Tibial nerve (tissue), 4 donors: ENCODE measurements at regions not wholly inside any gene's neighbourhood (a gene's known extent, or its start where the extent isn't known, plus 50 kb on each side); places are given as distances from the start of the nearest gene placed in this dataset.

ENCODE experiments used
- DNase-seq, 2 donors: peaks; one replicate each; pipeline ENCODE4 v3.0.0-alpha.2; 2019; ENCODE audit warnings: low spot score in 2 of 2
- H3K27ac ChIP-seq, 4 donors: fragments of 200-600 bp; sonication (generic) in 3 of 4; one replicate each; pipeline ENCODE4 v1.5.1; 2017 to 2019; ENCODE audit warnings: mild to moderate bottlenecking in 1 of 4
- H3K27me3 ChIP-seq, 2 donors: fragments of 200-600 bp; sonication (generic) in 1 of 2; one replicate each; pipeline versions ENCODE4 v1.5.1 to v1.6.0; 2017 to 2019
- H3K36me3 ChIP-seq, 3 donors: fragments of 200-600 bp; sonication (generic); one replicate each; pipeline ENCODE4 v1.5.1; 2018 to 2019
- H3K4me1 ChIP-seq, 4 donors: fragments of 200-600 bp; sonication (generic) in 3 of 4; one replicate each; pipeline ENCODE4 v1.5.1; 2017 to 2019
- H3K4me3 ChIP-seq, 4 donors: fragments of 200-600 bp; sonication (generic) in 3 of 4; one replicate each; pipeline ENCODE4 v1.5.1; 2017 to 2019; ENCODE audit warnings: mild to moderate bottlenecking in 1 of 4, moderate library complexity in 1 of 4
- H3K9me3 ChIP-seq, 4 donors: fragments of 200-600 bp; sonication (generic) in 3 of 4; one replicate each; pipeline ENCODE4 v1.5.1; 2017 to 2019
- EP300 ChIP-seq, 2 donors: sonication (generic); formaldehyde crosslinking; IDR thresholded peaks; one replicate each; pipeline ENCODE4 v1.6.1; 2017; ENCODE audit warnings: antibody characterized with exemption in 2 of 2, mild to moderate bottlenecking in 1 of 2
- POLR2A ChIP-seq, 2 donors: fragments of 450-650 bp; IDR thresholded peaks; one replicate each; pipeline ENCODE4 v1.6.1; 2017; ENCODE audit warnings: antibody characterized with exemption in 2 of 2, mild to moderate bottlenecking in 2 of 2, moderate library complexity in 2 of 2
- WGBS, 2 donors: methylation state at CpG; one replicate each; pipeline ENCODE4 v1.1.5; 2018; 5-methylcytosine and 5-hydroxymethylcytosine counted together
- TF ChIP-seq, protein P1 (sequence below), 5 experiments: fragments of 200-600 bp in 3 of 5; fragments of 450-650 bp in 2 of 5; sonication (generic) in 3 of 5; IDR thresholded peaks; one replicate each; pipeline ENCODE4 v1.5.1; 2016 to 2019; ENCODE audit warnings: antibody characterized with exemption in 5 of 5, mild to moderate bottlenecking in 3 of 5, moderate library complexity in 2 of 5

- H3K27ac ChIP-seq: no peak overlapping the region
- WGBS, 2 donors: 78 to 79% methylated on average over 2 of the region's 2 CpGs
- no peaks in the 10 kb centered on the region for H3K9me3 ChIP-seq
- TF ChIP-seq, protein P1, sequence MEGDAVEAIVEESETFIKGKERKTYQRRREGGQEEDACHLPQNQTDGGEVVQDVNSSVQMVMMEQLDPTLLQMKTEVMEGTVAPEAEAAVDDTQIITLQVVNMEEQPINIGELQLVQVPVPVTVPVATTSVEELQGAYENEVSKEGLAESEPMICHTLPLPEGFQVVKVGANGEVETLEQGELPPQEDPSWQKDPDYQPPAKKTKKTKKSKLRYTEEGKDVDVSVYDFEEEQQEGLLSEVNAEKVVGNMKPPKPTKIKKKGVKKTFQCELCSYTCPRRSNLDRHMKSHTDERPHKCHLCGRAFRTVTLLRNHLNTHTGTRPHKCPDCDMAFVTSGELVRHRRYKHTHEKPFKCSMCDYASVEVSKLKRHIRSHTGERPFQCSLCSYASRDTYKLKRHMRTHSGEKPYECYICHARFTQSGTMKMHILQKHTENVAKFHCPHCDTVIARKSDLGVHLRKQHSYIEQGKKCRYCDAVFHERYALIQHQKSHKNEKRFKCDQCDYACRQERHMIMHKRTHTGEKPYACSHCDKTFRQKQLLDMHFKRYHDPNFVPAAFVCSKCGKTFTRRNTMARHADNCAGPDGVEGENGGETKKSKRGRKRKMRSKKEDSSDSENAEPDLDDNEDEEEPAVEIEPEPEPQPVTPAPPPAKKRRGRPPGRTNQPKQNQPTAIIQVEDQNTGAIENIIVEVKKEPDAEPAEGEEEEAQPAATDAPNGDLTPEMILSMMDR (IDR thresholded peaks at IDR 0.05): no peak
- TF ChIP-seq POLR2A (IDR thresholded peaks at IDR 0.05) (no peak), EP300 (IDR thresholded peaks at IDR 0.05) (no peak)
- H3K36me3 ChIP-seq: no peaks in the 10 kb centered on the region
- no peak overlapping the region for H3K4me3 ChIP-seq
- no peaks in the 10 kb centered on the region for H3K4me1 ChIP-seq
- DNase-seq: no peak
- H3K27me3 ChIP-seq: no peaks in the 10 kb centered on the region
These were observed 463.7 kb downstream of the DNAH5 start for GRCh38 chr5:13480834-13481233.

DNA sequence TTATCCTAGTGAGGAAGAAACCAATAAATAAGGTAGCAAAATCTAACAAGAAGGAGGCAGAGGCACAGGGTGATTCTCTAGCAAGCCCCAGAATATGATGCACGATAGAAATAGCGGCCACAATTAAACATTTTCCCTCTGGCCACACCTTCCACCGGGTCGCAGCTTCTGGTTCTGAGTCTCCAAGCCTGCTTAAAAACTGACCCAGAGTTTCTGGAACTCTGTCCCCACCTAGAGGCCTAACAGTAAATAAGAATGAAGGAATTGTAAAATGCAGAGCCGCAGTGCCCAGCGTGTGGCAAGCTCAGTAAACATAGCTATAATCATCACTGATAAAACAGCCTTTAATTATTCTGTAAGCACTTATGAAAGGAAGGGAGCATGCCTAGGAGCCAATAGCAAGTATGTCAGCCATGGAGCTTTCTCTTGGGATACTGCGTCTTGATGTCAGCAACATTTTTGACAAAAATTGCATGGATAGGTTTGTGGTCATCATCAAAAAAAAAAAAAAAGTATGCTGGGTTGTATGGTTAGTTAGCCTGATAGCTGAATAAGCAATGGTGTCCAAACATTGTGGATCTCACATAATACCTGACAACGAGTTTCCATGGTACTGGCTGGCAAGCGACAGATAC is 465.5 kb downstream of the DNAH5 start:
- Histone ChIP-seq H3K4me1 (no peaks in the 10 kb centered on the region), H3K36me3 (no peaks in the 10 kb centered on the region), H3K4me3 (no peak overlapping the region), H3K27me3 (no peaks in the 10 kb centered on the region), H3K27ac (no peak overlapping the region), H3K9me3 (no peaks in the 10 kb centered on the region)
- 30 to 35% methylated on average over 9 of the region's 9 CpGs for WGBS, 2 donors
- peak in 1 of 2 donors; percentile 7 for DNase-seq
- TF ChIP-seq, protein P1 (IDR thresholded peaks at IDR 0.05): peak in 1 of 5 experiments; percentile 23
- TF ChIP-seq EP300 (IDR thresholded peaks at IDR 0.05): no peak

- DNase-seq: no peak
- no peak for TF ChIP-seq EP300 (IDR thresholded peaks at IDR 0.05)
- TF ChIP-seq POLR2A (IDR thresholded peaks at IDR 0.05): no peak
- TF ChIP-seq, protein P1 (IDR thresholded peaks at IDR 0.05): no peak
- no peaks in the 10 kb centered on the region for H3K27me3 ChIP-seq
- no peaks in the 10 kb centered on the region for H3K36me3 ChIP-seq
- no peaks in the 10 kb centered on the region for H3K4me1 ChIP-seq
- 74 to 83% methylated on average over 7 of the region's 7 CpGs for WGBS, 2 donors
- no peak overlapping the region for H3K4me3 ChIP-seq
- no peaks in the 10 kb centered on the region for H3K9me3 ChIP-seq
- H3K27ac ChIP-seq: no peak overlapping the region
These were observed 467.3 kb downstream of the DNAH5 start for GRCh38 chr5:13477118-13477737.

GRCh38 chr5:13472842-13473241 is 471.6 kb downstream of the DNAH5 start:
- 79 to 84% methylated on average over 5 of the region's 5 CpGs for WGBS, 2 donors
- no peaks in the 10 kb centered on the region for H3K4me1 ChIP-seq

DNA sequence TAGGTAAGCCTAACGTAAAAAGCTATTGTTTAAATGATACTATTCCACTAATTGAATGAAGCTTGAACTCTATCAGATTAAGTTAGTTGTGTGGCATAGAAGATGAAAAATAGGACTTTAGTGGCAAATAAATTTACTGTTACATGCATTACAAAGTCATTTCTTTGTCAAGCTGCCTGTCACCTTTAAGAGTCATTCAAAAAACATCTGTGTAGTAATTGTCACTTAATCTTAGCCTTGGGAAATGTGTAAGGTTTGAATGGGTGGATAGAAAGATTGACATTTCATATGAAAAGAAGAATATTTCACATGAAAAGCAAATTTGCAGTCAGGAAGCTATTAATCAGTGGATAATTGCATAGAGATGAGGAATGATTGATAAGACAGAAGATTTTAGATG is 473.5 kb downstream of the DNAH5 start:
- TF ChIP-seq EP300 (IDR thresholded peaks at IDR 0.05) (no peak), POLR2A (IDR thresholded peaks at IDR 0.05) (no peak)
- TF ChIP-seq, protein P1 (IDR thresholded peaks at IDR 0.05): no peak
- Histone ChIP-seq H3K27ac (no peak overlapping the region), H3K27me3 (no peaks in the 10 kb centered on the region), H3K36me3 (no peaks in the 10 kb centered on the region), H3K9me3 (no peaks in the 10 kb centered on the region), H3K4me1 (no peaks in the 10 kb centered on the region), H3K4me3 (no peak overlapping the region)
- 74 to 76% methylated on average over 1 of the region's 1 CpG for WGBS, 2 donors
- DNase-seq: no peak

More at GRCh38 chr5:13472842-13473241, 471.6 kb downstream of the DNAH5 start:
- Histone ChIP-seq H3K27me3 (no peaks in the 10 kb centered on the region), H3K27ac (no peak overlapping the region), H3K4me3 (no peak overlapping the region), H3K9me3 (no peaks in the 10 kb centered on the region), H3K36me3 (no peaks in the 10 kb centered on the region)
- no peak for DNase-seq
- no peak for TF ChIP-seq EP300 (IDR thresholded peaks at IDR 0.05)
- TF ChIP-seq POLR2A (IDR thresholded peaks at IDR 0.05): no peak
- TF ChIP-seq, protein P1 (IDR thresholded peaks at IDR 0.05): no peak
